SJCRH30 (cell line): ENCODE measurements at regions not wholly inside any gene's neighbourhood (a gene's known extent, or its start where the extent isn't known, plus 50 kb on each side); places are given as distances from the start of the nearest gene placed in this dataset.
A peak's percentile ranks its signal among the peaks of the same experiment; 100 is the strongest.

ENCODE experiments used
- DNase-seq, 2 experiments: peaks; one replicate each; pipeline ENCODE4 v3.0.0-alpha.2; 2015 to 2020
- H3K27ac ChIP-seq: fragments of 250-450 bp; sonication (Bioruptor Pico); 2 replicates; pipeline ENCODE4 v1.5.1; 2020; ENCODE audit warnings: mild to moderate bottlenecking, moderate library complexity
- H3K27me3 ChIP-seq: fragments of 250-450 bp; sonication (Bioruptor Pico); 2 replicates; pipeline ENCODE4 v1.5.1; 2020; ENCODE audit warnings: mild to moderate bottlenecking, moderate library complexity
- H3K36me3 ChIP-seq: fragments of 250-450 bp; sonication (Bioruptor Pico); 2 replicates; pipeline ENCODE4 v1.5.1; 2020; ENCODE audit warnings: mild to moderate bottlenecking, moderate library complexity
- H3K4me1 ChIP-seq: fragments of 250-450 bp; sonication (Bioruptor Pico); 2 replicates; pipeline ENCODE4 v1.5.1; 2020; ENCODE audit warnings: mild to moderate bottlenecking, moderate library complexity
- H3K4me3 ChIP-seq: fragments of 250-450 bp; sonication (Bioruptor Pico); 2 replicates; pipeline ENCODE4 v1.5.1; 2020; ENCODE audit warnings: mild to moderate bottlenecking, moderate library complexity
- H3K9me3 ChIP-seq: fragments of 250-450 bp; sonication (Bioruptor Pico); replicated peaks from 2 replicates; pipeline ENCODE4 v1.5.1; 2020; ENCODE audit warnings: mild to moderate bottlenecking, moderate library complexity

- no peak for DNase-seq
- peaks cover 19% of the 10 kb centered on the region for H3K4me1 ChIP-seq
- no peaks in the 10 kb centered on the region for H3K9me3 ChIP-seq
- no peaks in the 10 kb centered on the region for H3K36me3 ChIP-seq
- H3K4me3 ChIP-seq: no peak overlapping the region
- H3K27ac ChIP-seq: no peak overlapping the region
- H3K27me3 ChIP-seq: no peaks in the 10 kb centered on the region
Measured at GRCh38 chr21:36642777-36643176, 56.1 kb upstream of the SIM2 start.

- Histone ChIP-seq H3K36me3 (no peaks in the 10 kb centered on the region), H3K9me3 (no peaks in the 10 kb centered on the region), H3K27ac (no peak overlapping the region), H3K27me3 (no peaks in the 10 kb centered on the region), H3K4me3 (no peak overlapping the region), H3K4me1 (peaks cover 20% of the 10 kb centered on the region)
- no peak for DNase-seq
Measured at GRCh38 chr21:36643374-36644250, 55.3 kb upstream of the SIM2 start.

GRCh38 chr21:36646011-36646410 lies 52.9 kb upstream of the SIM2 start:
- DNase-seq: peak in 1 of 2 experiments; percentile 39

GRCh38 chr21:36646645-36647044 lies 52.3 kb upstream of the SIM2 start:
- DNase-seq: no peak
- Histone ChIP-seq H3K4me1 (peaks cover 24% of the 10 kb centered on the region), H3K27ac (no peak overlapping the region), H3K36me3 (no peaks in the 10 kb centered on the region), H3K27me3 (no peaks in the 10 kb centered on the region), H3K4me3 (no peak overlapping the region), H3K9me3 (no peaks in the 10 kb centered on the region)

More at GRCh38 chr21:36646011-36646410, 52.9 kb upstream of the SIM2 start:
- no peaks in the 10 kb centered on the region for H3K27me3 ChIP-seq
- H3K9me3 ChIP-seq: no peaks in the 10 kb centered on the region
- no peak overlapping the region for H3K27ac ChIP-seq
- H3K36me3 ChIP-seq: no peaks in the 10 kb centered on the region
- H3K4me3 ChIP-seq: no peak overlapping the region
- H3K4me1 ChIP-seq: peaks cover 24% of the 10 kb centered on the region

GRCh38 chr21:36647279-36648093 lies 51.4 kb upstream of the SIM2 start:
- no peaks in the 10 kb centered on the region for H3K9me3 ChIP-seq
- peaks cover 24% of the 10 kb centered on the region for H3K4me1 ChIP-seq
- H3K27me3 ChIP-seq: no peaks in the 10 kb centered on the region
- DNase-seq: peak; percentile 35 to 52
- peak overlapping the region; percentile 23 for H3K4me3 ChIP-seq
- H3K36me3 ChIP-seq: no peaks in the 10 kb centered on the region
- H3K27ac ChIP-seq: peak overlapping the region; percentile 16; the same call in 1 of the 2 replicates
